MM.1S (cell line): ENCODE measurements at regions not wholly inside any gene's neighbourhood (a gene's known extent, or its start where the extent isn't known, plus 50 kb on each side); places are given as distances from the start of the nearest gene placed in this dataset.

Source experiments
- DNase-seq: peaks from one replicate; pipeline ENCODE4 v3.0.0-alpha.2; 2015
- H2AFZ ChIP-seq: fragments of 300-600 bp; sonication (generic); 2 replicates; pipeline ENCODE4 v1.6.0; 2016; ENCODE audit warnings: antibody characterized with exemption, low read length
- H3F3A ChIP-seq: fragments of 300-600 bp; sonication (generic); 2 replicates; pipeline ENCODE4 v1.6.1; 2016; ENCODE audit warnings: mild to moderate bottlenecking, antibody characterized with exemption, low read length, moderate library complexity, mixed read lengths; ENCODE audit not compliant: insufficient read depth
- H3K27ac ChIP-seq: fragments of 300-600 bp; sonication (generic); 2 replicates; pipeline ENCODE4 v1.5.1; 2016; ENCODE audit warnings: mild to moderate bottlenecking, low read length
- H3K27me3 ChIP-seq: fragments of 300-600 bp; sonication (generic); replicated peaks from 2 replicates; pipeline ENCODE4 v1.6.0; 2016; ENCODE audit warnings: low read length; ENCODE audit not compliant: insufficient read depth
- H3K36me3 ChIP-seq: fragments of 300-600 bp; sonication (generic); replicated peaks from 2 replicates; pipeline ENCODE4 v1.6.1; 2016; ENCODE audit warnings: mild to moderate bottlenecking, low read length, mixed read lengths; ENCODE audit not compliant: insufficient read depth
- H3K4me1 ChIP-seq: fragments of 300-600 bp; sonication (generic); 2 replicates; pipeline ENCODE4 v1.6.1; 2016; ENCODE audit warnings: low read length, mixed read lengths
- H3K4me2 ChIP-seq: fragments of 300-600 bp; sonication (generic); 2 replicates; pipeline ENCODE4 v1.6.0; 2016; ENCODE audit warnings: low read depth, low read length
- H3K4me3 ChIP-seq: fragments of 300-600 bp; sonication (generic); 2 replicates; pipeline ENCODE4 v1.5.1; 2016; ENCODE audit warnings: low read length, mixed read lengths
- H3K79me2 ChIP-seq: fragments of 300-600 bp; sonication (generic); 2 replicates; pipeline ENCODE4 v1.6.1; 2016; ENCODE audit warnings: mixed run types, low read length, mixed read lengths
- H3K9ac ChIP-seq: fragments of 300-600 bp; sonication (generic); 2 replicates; pipeline ENCODE4 v1.6.1; 2016; ENCODE audit warnings: low read length, mixed read lengths
- H3K9me2 ChIP-seq: fragments of 300-600 bp; sonication (generic); replicated peaks from 2 replicates; pipeline ENCODE4 v1.6.1; 2016; ENCODE audit warnings: mild to moderate bottlenecking, low read length, mixed read lengths; ENCODE audit not compliant: insufficient read depth
- H3K9me3 ChIP-seq: fragments of 300-600 bp; sonication (generic); replicated peaks from 2 replicates; pipeline ENCODE4 v1.6.1; 2016; ENCODE audit warnings: mild to moderate bottlenecking, low read length, mixed read lengths; ENCODE audit not compliant: insufficient read depth
- H4K20me1 ChIP-seq: fragments of 300-600 bp; sonication (generic); 2 replicates; pipeline ENCODE4 v1.6.1; 2016; ENCODE audit warnings: mild to moderate bottlenecking, low read length, moderate library complexity, mixed read lengths; ENCODE audit not compliant: insufficient read depth
- EZH2 ChIP-seq: fragments of 300-600 bp; sonication (generic); optimal IDR thresholded peaks from 2 replicates; pipeline ENCODE3; 2017; ENCODE audit warnings: low read depth, mild to moderate bottlenecking, antibody characterized with exemption, low read length, mixed read lengths
- EZH2phosphoT487 ChIP-seq: fragments of 300-600 bp; sonication (generic); IDR thresholded peaks from 2 replicates; pipeline ENCODE4 v1.6.1; 2018; ENCODE audit warnings: antibody characterized with exemption, low read length
- TF ChIP-seq, protein P1 (sequence below): fragments of 300-600 bp; sonication (generic); IDR thresholded peaks from 2 replicates; pipeline ENCODE4 v1.5.1; 2016; ENCODE audit warnings: antibody characterized with exemption, low read length, mixed read lengths

- H3K36me3 ChIP-seq, result no peaks in the 10 kb centered on the region
- H3K4me3 ChIP-seq, result no peak overlapping the region
- H4K20me1 ChIP-seq, result no peaks in the 10 kb centered on the region
- H3K27ac ChIP-seq, result no peak overlapping the region
- H3K9ac ChIP-seq, result no peak overlapping the region
- TF ChIP-seq EZH2 (no peak), EZH2phosphoT487 (no peak)
- TF ChIP-seq, protein P1, sequence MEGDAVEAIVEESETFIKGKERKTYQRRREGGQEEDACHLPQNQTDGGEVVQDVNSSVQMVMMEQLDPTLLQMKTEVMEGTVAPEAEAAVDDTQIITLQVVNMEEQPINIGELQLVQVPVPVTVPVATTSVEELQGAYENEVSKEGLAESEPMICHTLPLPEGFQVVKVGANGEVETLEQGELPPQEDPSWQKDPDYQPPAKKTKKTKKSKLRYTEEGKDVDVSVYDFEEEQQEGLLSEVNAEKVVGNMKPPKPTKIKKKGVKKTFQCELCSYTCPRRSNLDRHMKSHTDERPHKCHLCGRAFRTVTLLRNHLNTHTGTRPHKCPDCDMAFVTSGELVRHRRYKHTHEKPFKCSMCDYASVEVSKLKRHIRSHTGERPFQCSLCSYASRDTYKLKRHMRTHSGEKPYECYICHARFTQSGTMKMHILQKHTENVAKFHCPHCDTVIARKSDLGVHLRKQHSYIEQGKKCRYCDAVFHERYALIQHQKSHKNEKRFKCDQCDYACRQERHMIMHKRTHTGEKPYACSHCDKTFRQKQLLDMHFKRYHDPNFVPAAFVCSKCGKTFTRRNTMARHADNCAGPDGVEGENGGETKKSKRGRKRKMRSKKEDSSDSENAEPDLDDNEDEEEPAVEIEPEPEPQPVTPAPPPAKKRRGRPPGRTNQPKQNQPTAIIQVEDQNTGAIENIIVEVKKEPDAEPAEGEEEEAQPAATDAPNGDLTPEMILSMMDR, result no peak
- no peaks in the 10 kb centered on the region for H3K9me3 ChIP-seq
- H3K9me2 ChIP-seq, result no peaks in the 10 kb centered on the region
- H3K27me3 ChIP-seq, result peaks cover 91% of the 10 kb centered on the region
- no peaks in the 10 kb centered on the region for H3F3A ChIP-seq
- DNase-seq, result no peak
- H3K79me2 ChIP-seq, result no peaks in the 10 kb centered on the region
- H3K4me2 ChIP-seq, result no peak overlapping the region
- H2AFZ ChIP-seq, result no peak overlapping the region
- H3K4me1 ChIP-seq, result no peaks in the 10 kb centered on the region
Observed at GRCh38 chr11:70812472-70812871, 414.1 kb downstream of the CTTN start.

- Histone ChIP-seq H3K27me3 (peaks cover 88% of the 10 kb centered on the region), H4K20me1 (no peaks in the 10 kb centered on the region), H3K4me3 (no peak overlapping the region), H3K4me1 (no peaks in the 10 kb centered on the region), H3K9me3 (no peaks in the 10 kb centered on the region), H3K9ac (no peak overlapping the region), H3K27ac (no peak overlapping the region), H2AFZ (no peak overlapping the region), H3K9me2 (no peaks in the 10 kb centered on the region), H3F3A (no peaks in the 10 kb centered on the region), H3K79me2 (no peaks in the 10 kb centered on the region), H3K4me2 (no peak overlapping the region), H3K36me3 (no peaks in the 10 kb centered on the region)
- DNase-seq, result no peak
- TF ChIP-seq EZH2, result no peak
- TF ChIP-seq, protein P1, result no peak
- TF ChIP-seq EZH2phosphoT487, result no peak
Observed at GRCh38 chr11:70813651-70814050, 415.3 kb downstream of the CTTN start.

- no peak for DNase-seq
- TF ChIP-seq EZH2phosphoT487 (no peak), EZH2 (no peak)
- TF ChIP-seq, protein P1, result no peak
- Histone ChIP-seq H3K27ac (no peak overlapping the region), H3F3A (no peaks in the 10 kb centered on the region), H3K9me2 (no peaks in the 10 kb centered on the region), H3K4me2 (no peak overlapping the region), H3K27me3 (peaks cover 88% of the 10 kb centered on the region), H3K79me2 (no peaks in the 10 kb centered on the region), H3K36me3 (no peaks in the 10 kb centered on the region), H3K9me3 (no peaks in the 10 kb centered on the region), H3K4me3 (no peak overlapping the region), H2AFZ (no peak overlapping the region), H4K20me1 (no peaks in the 10 kb centered on the region), H3K9ac (no peak overlapping the region), H3K4me1 (no peaks in the 10 kb centered on the region)
Observed at GRCh38 chr11:70815485-70815832, 417.1 kb downstream of the CTTN start.
